GM12872 (cell line): ENCODE measurements at regions not wholly inside any gene's neighbourhood (a gene's known extent, or its start where the extent isn't known, plus 50 kb on each side); places are given as distances from the start of the nearest gene placed in this dataset.

Experiments
- CTCF ChIP-seq: IDR thresholded peaks from 3 replicates; pipeline ENCODE4 v1.5.1; 2011; ENCODE audit warnings: low read depth, mild to moderate bottlenecking, low read length, moderate library complexity; ENCODE audit not compliant: insufficient read depth

GRCh38 chr3:30481241-30481640 lies 125.2 kb upstream of the TGFBR2 start:
- TF ChIP-seq CTCF, result no peak

- no peak for TF ChIP-seq CTCF
Measured at GRCh38 chr3:30486368-30486767, 120.0 kb upstream of the TGFBR2 start.

- TF ChIP-seq CTCF, result no peak
Measured at GRCh38 chr3:30488070-30488756, 118.2 kb upstream of the TGFBR2 start.

- TF ChIP-seq CTCF, result no peak
Measured at GRCh38 chr3:30492322-30493192, 113.8 kb upstream of the TGFBR2 start.

GRCh38 chr3:30493911-30494311 lies 112.5 kb upstream of the TGFBR2 start:
- no peak for TF ChIP-seq CTCF

- no peak for TF ChIP-seq CTCF
Measured at GRCh38 chr3:30495172-30496065, 111.0 kb upstream of the TGFBR2 start.
